PC-9 (cell line): ENCODE measurements at regions not wholly inside any gene's neighbourhood (a gene's known extent, or its start where the extent isn't known, plus 50 kb on each side); places are given as distances from the start of the nearest gene placed in this dataset.

Source experiments
- CTCF ChIP-seq: fragments of 200-600 bp; sonication (generic); conservative IDR thresholded peaks from 2 replicates; pipeline ENCODE4 v1.6.1; 2017; ENCODE audit warnings: mixed run types, antibody characterized with exemption, mild to moderate bottlenecking, moderate library complexity
- EZH2 ChIP-seq: fragments of 200-600 bp; sonication (generic); IDR thresholded peaks from 2 replicates; pipeline ENCODE4 v1.8.0; 2017; ENCODE audit warnings: antibody characterized with exemption, low read depth

GRCh38 chrX:14209034-14209433 lies 179.3 kb upstream of the GEMIN8 start:
- TF ChIP-seq CTCF (no peak), EZH2 (no peak)
